Activated CD4-positive, alpha-beta memory T cell treated with anti-CD3 and anti-CD28 coated beads for 36 hours (primary cell): ENCODE measurements at regions not wholly inside any gene's neighbourhood (a gene's known extent, or its start where the extent isn't known, plus 50 kb on each side); places are given as distances from the start of the nearest gene placed in this dataset.

Experiments used
- CTCF ChIA-PET: fragments of 350-600 bp; sonication (Branson Sonifier 250); formaldehyde crosslinking; loops from one replicate; lab custom pipeline; 2021; ENCODE audit warnings: antibody characterized with exemption, inconsistent platforms; lab: Charles Lee
- POLR2A ChIA-PET: fragments of 350-600 bp; sonication (Branson Sonifier 250); formaldehyde crosslinking; loops from one replicate; lab custom pipeline; 2021; ENCODE audit warnings: antibody characterized with exemption; lab: Charles Lee
- DNase-seq: peaks from one replicate; pipeline ENCODE4 v3.0.0-alpha.2; 2020
- H3K27ac Mint-ChIP-seq: one replicate; pipeline ENCODE4 v1.8.0; 2021; ENCODE audit warnings: mixed read lengths
- H3K27me3 Mint-ChIP-seq: one replicate; pipeline ENCODE4 v1.8.0; 2021; ENCODE audit warnings: mixed read lengths
- H3K36me3 Mint-ChIP-seq: one replicate; pipeline ENCODE4 v1.8.0; 2021; ENCODE audit warnings: mixed read lengths
- H3K4me1 Mint-ChIP-seq: one replicate; pipeline ENCODE4 v1.8.0; 2021; ENCODE audit warnings: low read depth, mixed read lengths
- H3K4me3 Mint-ChIP-seq: one replicate; pipeline ENCODE4 v1.8.0; 2021; ENCODE audit warnings: mild to moderate bottlenecking, mixed read lengths
- H3K9me3 Mint-ChIP-seq: one replicate; pipeline ENCODE4 v1.8.0; 2021; ENCODE audit warnings: mixed read lengths
- intact Hi-C: fragments of 100-400 bp; cut with micrococcal nuclease; formaldehyde crosslinking; loops from one replicate; pipeline ENCODE4 v1.15.1; 2023

- intact Hi-C loops: no loop called here
- CTCF ChIA-PET: interaction anchor here (0.6 to 0.7 kb wide), 2 partner anchors 77 to 331 kb away, joined by 3 read pairs; no protein-coding TSS in a partner anchor
- no peaks in the 10 kb centered on the region for H3K36me3 Mint-ChIP-seq
- DNase-seq: peak; percentile 19
- H3K4me1 Mint-ChIP-seq: no peaks in the 10 kb centered on the region
- no peak overlapping the region for H3K27ac Mint-ChIP-seq
- no peaks in the 10 kb centered on the region for H3K9me3 Mint-ChIP-seq
- H3K4me3 Mint-ChIP-seq: no peak overlapping the region
- POLR2A ChIA-PET: no interaction called here
- H3K27me3 Mint-ChIP-seq: no peaks in the 10 kb centered on the region
Measured at GRCh38 chr10:2137549-2138174, 400.3 kb upstream of the ADARB2 start.

GRCh38 chr10:2130705-2131305, 393.5 kb upstream of the ADARB2 start:
- ChIA-PET CTCF (no interaction called here), POLR2A (no interaction called here)
- no peak overlapping the region for H3K4me3 Mint-ChIP-seq
- no peak for DNase-seq
- no peak overlapping the region for H3K27ac Mint-ChIP-seq
- no peaks in the 10 kb centered on the region for H3K27me3 Mint-ChIP-seq
- no peaks in the 10 kb centered on the region for H3K9me3 Mint-ChIP-seq
- H3K36me3 Mint-ChIP-seq: no peaks in the 10 kb centered on the region
- H3K4me1 Mint-ChIP-seq: no peaks in the 10 kb centered on the region
- intact Hi-C loops: no loop called here

GRCh38 chr10:2128991-2129390, 391.7 kb upstream of the ADARB2 start:
- Mint-ChIP-seq H3K4me1 (no peaks in the 10 kb centered on the region), H3K36me3 (no peaks in the 10 kb centered on the region), H3K27me3 (no peaks in the 10 kb centered on the region), H3K27ac (no peak overlapping the region), H3K4me3 (no peak overlapping the region), H3K9me3 (no peaks in the 10 kb centered on the region)
- intact Hi-C loops: no loop called here
- no peak for DNase-seq
- ChIA-PET POLR2A (no interaction called here), CTCF (no interaction called here)

GRCh38 chr10:2124135-2124534, 386.8 kb upstream of the ADARB2 start:
- CTCF ChIA-PET: no interaction called here
- no peaks in the 10 kb centered on the region for H3K36me3 Mint-ChIP-seq
- H3K27me3 Mint-ChIP-seq: no peaks in the 10 kb centered on the region
- DNase-seq: no peak
- no peak overlapping the region for H3K27ac Mint-ChIP-seq
- H3K4me1 Mint-ChIP-seq: no peaks in the 10 kb centered on the region
- no peaks in the 10 kb centered on the region for H3K9me3 Mint-ChIP-seq
- POLR2A ChIA-PET: no interaction called here
- intact Hi-C loops: no loop called here
- H3K4me3 Mint-ChIP-seq: no peak overlapping the region

GRCh38 chr10:2122431-2123124, 385.3 kb upstream of the ADARB2 start:
- Mint-ChIP-seq H3K4me1 (no peaks in the 10 kb centered on the region), H3K9me3 (no peaks in the 10 kb centered on the region), H3K36me3 (no peaks in the 10 kb centered on the region), H3K27ac (no peak overlapping the region), H3K4me3 (no peak overlapping the region), H3K27me3 (no peaks in the 10 kb centered on the region)
- POLR2A ChIA-PET: no interaction called here
- DNase-seq: no peak
- intact Hi-C loops: no loop called here
- CTCF ChIA-PET: no interaction called here

- Mint-ChIP-seq H3K9me3 (no peaks in the 10 kb centered on the region), H3K4me1 (no peaks in the 10 kb centered on the region)
Measured at GRCh38 chr10:2121929-2122328, 384.6 kb upstream of the ADARB2 start.

GRCh38 chr10:2121315-2121714, 384.0 kb upstream of the ADARB2 start:
- no peaks in the 10 kb centered on the region for H3K36me3 Mint-ChIP-seq
- no peak overlapping the region for H3K4me3 Mint-ChIP-seq
- H3K9me3 Mint-ChIP-seq: no peaks in the 10 kb centered on the region
- POLR2A ChIA-PET: no interaction called here
- intact Hi-C loops: no loop called here
- CTCF ChIA-PET: no interaction called here
- H3K4me1 Mint-ChIP-seq: no peaks in the 10 kb centered on the region
- H3K27me3 Mint-ChIP-seq: no peaks in the 10 kb centered on the region
- DNase-seq: no peak
- H3K27ac Mint-ChIP-seq: no peak overlapping the region

More at GRCh38 chr10:2121929-2122328, 384.6 kb upstream of the ADARB2 start:
- Mint-ChIP-seq H3K27ac (no peak overlapping the region), H3K36me3 (no peaks in the 10 kb centered on the region), H3K27me3 (no peaks in the 10 kb centered on the region), H3K4me3 (no peak overlapping the region)
- no peak for DNase-seq
- ChIA-PET POLR2A (no interaction called here), CTCF (no interaction called here)
- intact Hi-C loops: no loop called here

- ChIA-PET POLR2A (no interaction called here), CTCF (no interaction called here)
- no peaks in the 10 kb centered on the region for H3K9me3 Mint-ChIP-seq
- H3K36me3 Mint-ChIP-seq: no peaks in the 10 kb centered on the region
- intact Hi-C loops: no loop called here
- H3K27me3 Mint-ChIP-seq: no peaks in the 10 kb centered on the region
- no peak overlapping the region for H3K27ac Mint-ChIP-seq
- no peak overlapping the region for H3K4me3 Mint-ChIP-seq
- DNase-seq: no peak
- no peaks in the 10 kb centered on the region for H3K4me1 Mint-ChIP-seq
Measured at GRCh38 chr10:2120746-2121145, 383.4 kb upstream of the ADARB2 start.

GRCh38 chr10:2119316-2119715, 382.0 kb upstream of the ADARB2 start:
- no peaks in the 10 kb centered on the region for H3K27me3 Mint-ChIP-seq
- ChIA-PET CTCF (no interaction called here), POLR2A (no interaction called here)
- no peaks in the 10 kb centered on the region for H3K9me3 Mint-ChIP-seq
- H3K36me3 Mint-ChIP-seq: no peaks in the 10 kb centered on the region
- intact Hi-C loops: no loop called here
- H3K4me3 Mint-ChIP-seq: no peak overlapping the region
- H3K27ac Mint-ChIP-seq: no peak overlapping the region
- no peak for DNase-seq
- H3K4me1 Mint-ChIP-seq: no peaks in the 10 kb centered on the region

GRCh38 chr10:2118201-2118600, 380.9 kb upstream of the ADARB2 start:
- CTCF ChIA-PET: no interaction called here
- Mint-ChIP-seq H3K9me3 (no peaks in the 10 kb centered on the region), H3K27me3 (no peaks in the 10 kb centered on the region), H3K36me3 (no peaks in the 10 kb centered on the region), H3K4me3 (no peak overlapping the region), H3K27ac (no peak overlapping the region), H3K4me1 (no peaks in the 10 kb centered on the region)
- POLR2A ChIA-PET: no interaction called here
- intact Hi-C loops: no loop called here
- DNase-seq: no peak

GRCh38 chr10:2117641-2118040, 380.3 kb upstream of the ADARB2 start:
- intact Hi-C loops: no loop called here
- no peak for DNase-seq
- H3K27ac Mint-ChIP-seq: no peak overlapping the region
- H3K27me3 Mint-ChIP-seq: no peaks in the 10 kb centered on the region
- H3K36me3 Mint-ChIP-seq: no peaks in the 10 kb centered on the region
- H3K4me3 Mint-ChIP-seq: no peak overlapping the region
- no peaks in the 10 kb centered on the region for H3K9me3 Mint-ChIP-seq
- POLR2A ChIA-PET: no interaction called here
- CTCF ChIA-PET: no interaction called here
- H3K4me1 Mint-ChIP-seq: no peaks in the 10 kb centered on the region

- CTCF ChIA-PET: no interaction called here
- POLR2A ChIA-PET: no interaction called here
- Mint-ChIP-seq H3K9me3 (no peaks in the 10 kb centered on the region), H3K4me3 (no peak overlapping the region), H3K27me3 (no peaks in the 10 kb centered on the region), H3K27ac (no peak overlapping the region), H3K36me3 (no peaks in the 10 kb centered on the region), H3K4me1 (no peaks in the 10 kb centered on the region)
- intact Hi-C loops: no loop called here
- no peak for DNase-seq
Measured at GRCh38 chr10:2111965-2112364, 374.6 kb upstream of the ADARB2 start.

GRCh38 chr10:2108496-2108895, 371.2 kb upstream of the ADARB2 start:
- no peak overlapping the region for H3K27ac Mint-ChIP-seq
- H3K4me3 Mint-ChIP-seq: no peak overlapping the region
- H3K4me1 Mint-ChIP-seq: no peaks in the 10 kb centered on the region
- H3K27me3 Mint-ChIP-seq: peaks cover 2% of the 10 kb centered on the region
- CTCF ChIA-PET: no interaction called here
- no peak for DNase-seq
- intact Hi-C loops: no loop called here
- no peaks in the 10 kb centered on the region for H3K9me3 Mint-ChIP-seq
- no peaks in the 10 kb centered on the region for H3K36me3 Mint-ChIP-seq
- POLR2A ChIA-PET: no interaction called here
